ENCODE measurements at regions not wholly inside any gene's neighbourhood (a gene's known extent, or its start where the extent isn't known, plus 50 kb on each side); places are given as distances from the start of the nearest gene placed in this dataset.

DNA sequence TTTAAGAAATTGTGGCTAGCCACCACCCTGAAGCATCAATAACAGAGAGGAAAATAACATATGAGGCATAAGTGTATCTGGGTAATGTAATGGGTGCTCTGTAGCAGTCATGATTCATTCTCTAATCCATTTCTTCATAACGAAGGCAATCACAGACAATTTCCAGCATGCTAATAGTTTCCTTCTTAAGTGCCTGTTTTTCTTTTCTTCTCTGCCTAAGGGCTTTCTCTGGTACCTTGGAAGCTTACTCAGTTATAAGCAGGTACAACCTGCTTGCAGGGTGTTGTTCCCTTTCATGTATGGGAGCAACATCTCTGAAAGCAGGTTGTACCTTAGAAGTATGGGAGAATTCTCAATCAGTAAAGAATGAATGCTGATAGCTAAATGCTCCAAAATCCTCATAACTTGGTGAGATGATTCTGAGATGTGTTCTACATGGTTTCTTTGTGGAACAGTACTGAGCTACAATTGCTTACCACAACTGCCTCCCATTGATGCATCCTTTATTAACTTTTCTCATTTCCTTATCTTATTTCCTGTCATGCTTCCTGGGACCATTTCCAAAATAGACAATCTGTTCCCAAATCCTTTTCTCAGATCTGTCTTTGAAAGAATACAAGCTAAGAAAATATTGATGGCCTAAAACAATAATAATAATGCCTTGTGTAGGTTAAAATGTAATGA, 247.6 kb downstream of the PAPSS1 start (continued):
- no peak for TF ChIP-seq CCNT2 (IDR thresholded peaks at IDR 0.05; ENCODE audit: borderline replicate concordance, extremely low read depth, insufficient read length, low read depth, low read length)
- TF ChIP-seq, protein P1, sequence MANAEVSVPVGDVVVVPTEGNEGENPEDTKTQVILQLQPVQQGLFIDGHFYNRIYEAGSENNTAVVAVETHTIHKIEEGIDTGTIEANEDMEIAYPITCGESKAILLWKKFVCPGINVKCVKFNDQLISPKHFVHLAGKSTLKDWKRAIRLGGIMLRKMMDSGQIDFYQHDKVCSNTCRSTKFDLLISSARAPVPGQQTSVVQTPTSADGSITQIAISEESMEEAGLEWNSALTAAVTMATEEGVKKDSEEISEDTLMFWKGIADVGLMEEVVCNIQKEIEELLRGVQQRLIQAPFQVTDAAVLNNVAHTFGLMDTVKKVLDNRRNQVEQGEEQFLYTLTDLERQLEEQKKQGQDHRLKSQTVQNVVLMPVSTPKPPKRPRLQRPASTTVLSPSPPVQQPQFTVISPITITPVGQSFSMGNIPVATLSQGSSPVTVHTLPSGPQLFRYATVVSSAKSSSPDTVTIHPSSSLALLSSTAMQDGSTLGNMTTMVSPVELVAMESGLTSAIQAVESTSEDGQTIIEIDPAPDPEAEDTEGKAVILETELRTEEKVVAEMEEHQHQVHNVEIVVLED (CRISPR knock-in tag; IDR thresholded peaks at IDR 0.05) = no peak
- TF ChIP-seq COPS2 (conservative IDR thresholded peaks at IDR 0.05) = no peak

DNA sequence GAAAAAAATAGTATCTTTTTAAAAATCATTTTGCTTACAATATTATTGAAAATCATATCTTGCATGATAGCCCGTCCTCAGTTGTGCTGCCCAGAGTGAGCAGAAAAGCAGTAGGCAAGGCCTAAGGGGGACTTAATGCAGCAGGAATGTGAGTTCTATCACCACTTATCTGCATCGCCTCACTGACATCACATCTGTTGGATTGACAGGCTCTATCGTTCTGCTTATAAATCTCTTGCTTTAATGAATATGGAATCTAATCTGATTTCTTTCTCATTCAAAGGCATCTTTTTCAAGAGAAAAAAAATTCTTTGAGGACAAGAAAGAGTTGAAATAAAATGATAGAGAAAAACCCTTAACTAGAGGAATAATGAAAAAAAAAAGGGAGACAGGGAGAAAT, 249.9 kb downstream of the PAPSS1 start:
- no peaks in the 10 kb centered on the region for H3K79me2 ChIP-seq (ENCODE audit: control insufficient read depth, insufficient read depth, low read length)
- no peak for ATAC-seq
- ChIA-PET POLR2A (no interaction called here), CTCF (ENCODE audit: low intra/inter-chr PET ratio) (no interaction called here)
- H3K4me2 ChIP-seq (ENCODE audit: insufficient read depth, low read length) = no peak overlapping the region
- no peaks in the 10 kb centered on the region for H3K9me3 ChIP-seq (replicated peaks; ENCODE audit: control insufficient read depth, insufficient read depth, low read depth, low read length)
- no peak overlapping the region for H2AFZ ChIP-seq (ENCODE audit: low read depth, low read length)
- H4K20me1 ChIP-seq (replicated peaks; ENCODE audit: control insufficient read depth, insufficient read depth, low read length) = no peaks in the 10 kb centered on the region
- no peak overlapping the region for H3K9ac ChIP-seq (ENCODE audit: insufficient read depth in 1 of 2, low read depth in 2 of 2, low read length in 2 of 2)
- BruUV-seq (replicated peaks) = no TSS peak
- H3K9me1 ChIP-seq (ENCODE audit: control insufficient read depth, insufficient read depth, low read length) = no peaks in the 10 kb centered on the region
- no peak for DNase-seq (ENCODE audit: extremely low read depth in 1 of 4, low spot score in 3 of 4)
- WGBS (ENCODE audit: insufficient coverage, low coverage, missing lambda C conversion rate) = 6% methylated on average over 3 of the region's 3 CpGs
- H3K4me1 ChIP-seq (replicated peaks in 1 of 2; ENCODE audit: control insufficient read depth in 2 of 2, insufficient read depth in 2 of 2, low read length in 2 of 2) = no peaks in the 10 kb centered on the region
- H3K4me3 ChIP-seq = no peak overlapping the region
- no peaks in the 10 kb centered on the region for H3K27me3 ChIP-seq (ENCODE audit: control insufficient read depth in 2 of 2, insufficient read depth in 2 of 2, low read length in 2 of 2)
- intact Hi-C loops (cut with micrococcal nuclease) (no loop called here), in situ Hi-C loops (cut with MboI) (no loop called here)
- no peaks in the 10 kb centered on the region for H3K36me3 ChIP-seq (ENCODE audit: control insufficient read depth, insufficient read depth, low read length)
- no peak for FAIRE-seq
- H3K27ac ChIP-seq (ENCODE audit: extremely low read depth, low read depth, low read length) = no peak overlapping the region
- TF ChIP-seq CEBPG (CRISPR knock-in tag; IDR thresholded peaks at IDR 0.05) = no peak
- TF ChIP-seq CEBPG (tag; conservative IDR thresholded peaks at IDR 0.05 in 1 of 2, IDR thresholded peaks at IDR 0.05 in 1 of 2) = no peak
- TF ChIP-seq ZNF589 (CRISPR knock-in tag; IDR thresholded peaks at IDR 0.05; ENCODE audit: low read depth) = no peak
- TF ChIP-seq PHF8 (IDR thresholded peaks at IDR 0.05; ENCODE audit: borderline replicate concordance, low read length) = no peak
- TF ChIP-seq POU5F1 (IDR thresholded peaks at IDR 0.05; ENCODE audit: borderline replicate concordance, low read depth, low read length, partially characterized antibody) = no peak
- TF ChIP-seq SAP30 (IDR thresholded peaks at IDR 0.05; ENCODE audit: borderline replicate concordance, insufficient read depth, low read depth, low read length, poor library complexity, severe bottlenecking) = no peak
- no peak for TF ChIP-seq NCOA1 (IDR thresholded peaks at IDR 0.05; ENCODE audit: low read depth)
- no peak for TF ChIP-seq GATA2 (CRISPR knock-in tag; IDR thresholded peaks at IDR 0.05)
- no peak for TF ChIP-seq MAZ (CRISPR knock-in tag; conservative IDR thresholded peaks at IDR 0.05 in 1 of 2, IDR thresholded peaks at IDR 0.05 in 1 of 2)
- TF ChIP-seq CREB3 (tag; conservative IDR thresholded peaks at IDR 0.05; ENCODE audit: low read depth) = no peak
- no peak for TF ChIP-seq SRSF3 (IDR thresholded peaks at IDR 0.05; ENCODE audit: insufficient read depth, low read length)
- TF ChIP-seq ETS2 (tag; IDR thresholded peaks at IDR 0.05; ENCODE audit: borderline replicate concordance, poor library complexity, severe bottlenecking) = no peak
- no peak for TF ChIP-seq ZNF184 (CRISPR knock-in tag; IDR thresholded peaks at IDR 0.05)

All from K562 (cell line).